Keratinocyte (primary cell): ENCODE measurements at regions not wholly inside any gene's neighbourhood (a gene's known extent, or its start where the extent isn't known, plus 50 kb on each side); places are given as distances from the start of the nearest gene placed in this dataset.

Source experiments
- DNase-seq: peaks from one replicate; pipeline ENCODE4 v3.0.0-alpha.2; 2011; ENCODE audit warnings: low read depth, missing footprints, low spot score
- FAIRE-seq: peaks from 2 replicates; lab custom pipeline; 2011; peaks lifted over from hg19 to GRCh38; lab: Jason Lieb, UNC
- H2AFZ ChIP-seq: 2 replicates; pipeline ENCODE4 v1.6.0; 2012; ENCODE audit warnings: low read length, control low read depth, inconsistent platforms; ENCODE audit not compliant: control insufficient read depth
- H3K27ac ChIP-seq: 2 replicates; pipeline ENCODE4 v1.5.1; 2011; ENCODE audit warnings: low read length; ENCODE audit not compliant: control insufficient read depth, insufficient read depth
- H3K27me3 ChIP-seq: 3 replicates; pipeline ENCODE4 v1.6.0; 2011; ENCODE audit warnings: low read length; ENCODE audit not compliant: control insufficient read depth, insufficient read depth; ENCODE audit errors: extremely low read depth
- H3K36me3 ChIP-seq, 2 experiments: 2 replicates in 1 of 2; 3 replicates in 1 of 2; pipeline ENCODE4 v1.5.1; 2011; ENCODE audit warnings: low read length in 2 of 2, mild to moderate bottlenecking in 1 of 2; ENCODE audit not compliant: control insufficient read depth in 2 of 2, insufficient read depth in 2 of 2; ENCODE audit errors: extremely low read depth in 1 of 2
- H3K4me1 ChIP-seq: 3 replicates; pipeline ENCODE4 v1.5.1; 2011; ENCODE audit warnings: low read length; ENCODE audit not compliant: control insufficient read depth, insufficient read depth; ENCODE audit errors: extremely low read depth
- H3K4me2 ChIP-seq: 3 replicates; pipeline ENCODE4 v1.6.0; 2011; ENCODE audit warnings: low read depth, low read length; ENCODE audit not compliant: control insufficient read depth, insufficient read depth; ENCODE audit errors: extremely low read depth
- H3K4me3 ChIP-seq, 3 experiments: fragments of 200-600 bp in 1 of 3; sonication (generic) in 1 of 3; 2 replicates in 2 of 3; 3 replicates in 1 of 3; pipeline ENCODE4 v1.5.1; 2011 to 2016; ENCODE audit warnings: low read length in 3 of 3, mild to moderate bottlenecking in 3 of 3, control low read depth in 2 of 3, inconsistent platforms in 1 of 3, low read depth in 1 of 3, mixed read lengths in 1 of 3, mixed run types in 1 of 3, moderate library complexity in 1 of 3; ENCODE audit not compliant: control insufficient read depth in 2 of 3, insufficient read depth in 2 of 3; ENCODE audit errors: extremely low read depth in 1 of 3
- H3K79me2 ChIP-seq: 2 replicates; pipeline ENCODE4 v1.6.0; 2012; ENCODE audit warnings: low read length; ENCODE audit not compliant: control insufficient read depth, insufficient read depth
- H3K9ac ChIP-seq: 3 replicates; pipeline ENCODE4 v1.6.0; 2011; ENCODE audit warnings: low read length; ENCODE audit not compliant: control insufficient read depth, insufficient read depth; ENCODE audit errors: extremely low read depth
- H3K9me1 ChIP-seq: 3 replicates; pipeline ENCODE4 v1.6.0; 2011; ENCODE audit warnings: low read length; ENCODE audit not compliant: control insufficient read depth, insufficient read depth; ENCODE audit errors: extremely low read depth
- H3K9me3 ChIP-seq: 2 replicates; pipeline ENCODE4 v1.5.1; 2012; ENCODE audit warnings: low read depth, low read length; ENCODE audit not compliant: control insufficient read depth
- H4K20me1 ChIP-seq: 3 replicates; pipeline ENCODE4 v1.6.0; 2011; ENCODE audit warnings: low read length; ENCODE audit not compliant: control insufficient read depth, insufficient read depth; ENCODE audit errors: extremely low read depth
- CTCF ChIP-seq, 3 experiments: IDR thresholded peaks in 1 of 3; conservative IDR thresholded peaks in 1 of 3; optimal IDR thresholded peaks in 1 of 3; 2 replicates in 2 of 3; 3 replicates in 1 of 3; pipeline versions ENCODE3 to v1.5.1; 2011; ENCODE audit warnings: low read length in 3 of 3, mild to moderate bottlenecking in 3 of 3, moderate library complexity in 2 of 3, control low read depth in 1 of 3, inconsistent platforms in 1 of 3; ENCODE audit not compliant: insufficient read depth in 2 of 3; ENCODE audit errors: extremely low read depth in 1 of 3
- EZH2 ChIP-seq: IDR thresholded peaks from one replicate; pipeline ENCODE4 v1.6.1; 2012; ENCODE audit warnings: inconsistent platforms, mild to moderate bottlenecking, low read length, moderate library complexity
- dilution Hi-C: fragments of 300-500 bp; cut with MboI; formaldehyde crosslinking; loops from one replicate; pipeline ENCODE4 v1.7.0; 2020; ENCODE audit warnings: low sequenced_read_pairs; ENCODE audit not compliant: extremely low pct_ligation_motif_present

GRCh38 chr18:39555496-39555895 is 1989.9 kb upstream of the CELF4 start:
- Histone ChIP-seq H3K4me1 (no peaks in the 10 kb centered on the region), H3K4me3 (no peak overlapping the region), H3K9me1 (no peaks in the 10 kb centered on the region), H3K27ac (no peak overlapping the region), H2AFZ (no peak overlapping the region), H4K20me1 (no peaks in the 10 kb centered on the region), H3K9ac (no peak overlapping the region), H3K36me3 (no peaks in the 10 kb centered on the region), H3K9me3 (no peaks in the 10 kb centered on the region), H3K79me2 (no peaks in the 10 kb centered on the region), H3K27me3 (no peaks in the 10 kb centered on the region), H3K4me2 (no peak overlapping the region)
- no peak for DNase-seq
- dilution Hi-C loops: no loop called here
- no peak for TF ChIP-seq EZH2
- TF ChIP-seq CTCF (optimal IDR thresholded peaks at IDR 0.05 in 1 of 3, IDR thresholded peaks at IDR 0.05 in 1 of 3, conservative IDR thresholded peaks at IDR 0.05 in 1 of 3; ENCODE audit: extremely low read depth in 1 of 3, insufficient read depth in 2 of 3, low read length in 3 of 3): no peak
- FAIRE-seq: no peak

- Histone ChIP-seq H3K4me1 (no peaks in the 10 kb centered on the region), H3K27ac (no peak overlapping the region), H3K9me1 (no peaks in the 10 kb centered on the region), H3K27me3 (no peaks in the 10 kb centered on the region), H3K36me3 (no peaks in the 10 kb centered on the region), H3K4me3 (no peak overlapping the region), H3K9me3 (no peaks in the 10 kb centered on the region), H3K79me2 (no peaks in the 10 kb centered on the region), H4K20me1 (no peaks in the 10 kb centered on the region), H3K4me2 (no peak overlapping the region), H3K9ac (no peak overlapping the region), H2AFZ (no peak overlapping the region)
- dilution Hi-C loops: no loop called here
- DNase-seq (no peak), FAIRE-seq (no peak)
- TF ChIP-seq EZH2: no peak
- no peak for TF ChIP-seq CTCF (optimal IDR thresholded peaks at IDR 0.05 in 1 of 3, IDR thresholded peaks at IDR 0.05 in 1 of 3, conservative IDR thresholded peaks at IDR 0.05 in 1 of 3; ENCODE audit: extremely low read depth in 1 of 3, insufficient read depth in 2 of 3, low read length in 3 of 3)
These were observed 1985.1 kb upstream of the CELF4 start for GRCh38 chr18:39550701-39551100.
